Smooth muscle cell (in vitro differentiated cells): ENCODE measurements at regions not wholly inside any gene's neighbourhood (a gene's known extent, or its start where the extent isn't known, plus 50 kb on each side); places are given as distances from the start of the nearest gene placed in this dataset.

Experiments
- DNase-seq: peaks from one replicate; lab custom pipeline; 2025; ENCODE audit not compliant: unreplicated experiment; lab: John Stamatoyannopoulos, UW
- H2AFZ ChIP-seq: fragments of 200-600 bp; sonication (generic); 2 replicates; pipeline ENCODE4 v1.6.0; 2016; ENCODE audit warnings: antibody characterized with exemption, low read depth, mild to moderate bottlenecking
- H3F3A ChIP-seq: fragments of 200-600 bp; sonication (generic); 2 replicates; pipeline ENCODE4 v1.6.0; 2017; ENCODE audit warnings: antibody characterized with exemption, low read depth
- H3K27ac ChIP-seq: fragments of 200-600 bp; sonication (generic); 2 replicates; pipeline ENCODE4 v1.5.1; 2016; ENCODE audit warnings: low read depth, mild to moderate bottlenecking
- H3K27me3 ChIP-seq: fragments of 200-600 bp; sonication (generic); 2 replicates; pipeline ENCODE4 v1.6.1; 2016; ENCODE audit warnings: low read depth, mild to moderate bottlenecking
- H3K36me3 ChIP-seq: fragments of 200-600 bp; sonication (generic); 2 replicates; pipeline ENCODE4 v1.5.1; 2016; ENCODE audit warnings: low read depth
- H3K4me1 ChIP-seq: fragments of 200-600 bp; sonication (generic); 2 replicates; pipeline ENCODE4 v1.5.1; 2016; ENCODE audit warnings: low read depth
- H3K4me2 ChIP-seq: fragments of 200-600 bp; sonication (generic); 2 replicates; pipeline ENCODE4 v1.6.0; 2016; ENCODE audit warnings: mild to moderate bottlenecking
- H3K4me3 ChIP-seq: fragments of 200-600 bp; sonication (generic); 2 replicates; pipeline ENCODE4 v1.5.1; 2016; ENCODE audit warnings: mild to moderate bottlenecking
- H3K79me2 ChIP-seq: fragments of 200-600 bp; sonication (generic); 2 replicates; pipeline ENCODE4 v1.6.0; 2016; ENCODE audit warnings: low read depth, mild to moderate bottlenecking
- H3K9ac ChIP-seq: fragments of 200-600 bp; sonication (generic); 2 replicates; pipeline ENCODE4 v1.6.0; 2016; ENCODE audit warnings: low read depth
- H3K9me3 ChIP-seq: fragments of 200-600 bp; sonication (generic); replicated peaks from 2 replicates; pipeline ENCODE4 v1.5.1; 2016; ENCODE audit warnings: low read depth
- H4K20me1 ChIP-seq: fragments of 200-600 bp; sonication (generic); 2 replicates; pipeline ENCODE4 v1.6.0; 2016; ENCODE audit warnings: low read depth
- WGBS: methylation state at CpG from one replicate; pipeline ENCODE4 v1.1.7; 2016; ENCODE audit warnings: low lambda C conversion rate; 5-methylcytosine and 5-hydroxymethylcytosine counted together
- TF ChIP-seq, protein P1 (sequence below): fragments of 200-600 bp; sonication (generic); IDR thresholded peaks from 2 replicates; pipeline ENCODE4 v1.5.1; 2017; ENCODE audit warnings: borderline replicate concordance, mild to moderate bottlenecking, antibody characterized with exemption; ENCODE audit not compliant: insufficient read depth, poor library complexity, severe bottlenecking

DNA sequence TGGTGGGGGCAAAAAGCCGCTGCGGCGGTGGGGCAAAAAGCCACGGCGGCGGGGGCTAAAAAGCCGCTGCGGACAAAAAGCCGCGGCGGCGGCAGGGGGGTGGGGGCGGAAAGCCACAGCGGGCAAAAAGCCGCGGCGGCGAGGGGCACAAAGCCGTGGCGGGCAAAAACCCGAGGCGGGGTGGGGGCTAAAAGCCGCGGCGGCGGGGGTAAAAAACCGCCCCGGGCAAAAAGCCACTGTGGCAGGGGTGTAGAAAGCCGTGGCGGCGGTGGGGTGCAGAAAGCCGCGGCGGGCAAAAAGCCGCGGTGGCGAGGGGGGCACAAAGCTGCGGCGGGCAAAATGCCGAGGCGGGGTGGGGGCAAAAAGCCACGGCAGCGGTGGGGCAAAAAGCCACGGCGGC, 3901.8 kb downstream of the SRGAP2C start:
- TF ChIP-seq, protein P1, sequence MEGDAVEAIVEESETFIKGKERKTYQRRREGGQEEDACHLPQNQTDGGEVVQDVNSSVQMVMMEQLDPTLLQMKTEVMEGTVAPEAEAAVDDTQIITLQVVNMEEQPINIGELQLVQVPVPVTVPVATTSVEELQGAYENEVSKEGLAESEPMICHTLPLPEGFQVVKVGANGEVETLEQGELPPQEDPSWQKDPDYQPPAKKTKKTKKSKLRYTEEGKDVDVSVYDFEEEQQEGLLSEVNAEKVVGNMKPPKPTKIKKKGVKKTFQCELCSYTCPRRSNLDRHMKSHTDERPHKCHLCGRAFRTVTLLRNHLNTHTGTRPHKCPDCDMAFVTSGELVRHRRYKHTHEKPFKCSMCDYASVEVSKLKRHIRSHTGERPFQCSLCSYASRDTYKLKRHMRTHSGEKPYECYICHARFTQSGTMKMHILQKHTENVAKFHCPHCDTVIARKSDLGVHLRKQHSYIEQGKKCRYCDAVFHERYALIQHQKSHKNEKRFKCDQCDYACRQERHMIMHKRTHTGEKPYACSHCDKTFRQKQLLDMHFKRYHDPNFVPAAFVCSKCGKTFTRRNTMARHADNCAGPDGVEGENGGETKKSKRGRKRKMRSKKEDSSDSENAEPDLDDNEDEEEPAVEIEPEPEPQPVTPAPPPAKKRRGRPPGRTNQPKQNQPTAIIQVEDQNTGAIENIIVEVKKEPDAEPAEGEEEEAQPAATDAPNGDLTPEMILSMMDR: no peak
- WGBS: 91% methylated on average over 15 of the region's 45 CpGs
- H4K20me1 ChIP-seq: no peaks in the 10 kb centered on the region
- H3K9me3 ChIP-seq: peaks cover 3% of the 10 kb centered on the region
- H3F3A ChIP-seq: no peaks in the 10 kb centered on the region
- no peak overlapping the region for H3K27ac ChIP-seq
- no peaks in the 10 kb centered on the region for H3K27me3 ChIP-seq
- H3K79me2 ChIP-seq: no peaks in the 10 kb centered on the region
- no peak overlapping the region for H3K4me3 ChIP-seq
- no peak overlapping the region for H3K9ac ChIP-seq
- H3K4me2 ChIP-seq: no peak overlapping the region
- peak; percentile 0 for DNase-seq
- no peaks in the 10 kb centered on the region for H3K4me1 ChIP-seq
- H2AFZ ChIP-seq: no peak overlapping the region
- no peaks in the 10 kb centered on the region for H3K36me3 ChIP-seq

DNA sequence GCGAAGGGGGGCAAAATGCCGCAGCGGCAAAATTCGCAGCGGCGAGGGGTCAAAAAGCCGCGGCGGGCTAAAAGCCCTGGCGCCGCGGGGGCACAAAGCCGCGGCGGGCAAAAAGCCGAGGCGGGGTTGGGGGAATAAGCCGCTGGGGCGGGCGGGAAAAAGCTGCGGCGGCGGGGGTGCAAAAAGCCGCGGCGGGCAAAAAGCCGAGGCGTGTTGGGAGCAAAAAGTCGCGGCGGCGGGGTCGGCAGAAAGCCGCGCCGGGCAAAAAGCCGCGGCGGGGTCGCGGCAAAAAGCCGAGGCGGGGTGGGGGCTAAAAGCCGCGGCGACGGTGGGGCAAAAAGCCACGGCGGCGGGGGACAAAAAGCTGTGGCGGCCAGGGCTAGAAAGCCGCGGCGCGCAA, 3902.5 kb downstream of the SRGAP2C start:
- H3K36me3 ChIP-seq: no peaks in the 10 kb centered on the region

DNA sequence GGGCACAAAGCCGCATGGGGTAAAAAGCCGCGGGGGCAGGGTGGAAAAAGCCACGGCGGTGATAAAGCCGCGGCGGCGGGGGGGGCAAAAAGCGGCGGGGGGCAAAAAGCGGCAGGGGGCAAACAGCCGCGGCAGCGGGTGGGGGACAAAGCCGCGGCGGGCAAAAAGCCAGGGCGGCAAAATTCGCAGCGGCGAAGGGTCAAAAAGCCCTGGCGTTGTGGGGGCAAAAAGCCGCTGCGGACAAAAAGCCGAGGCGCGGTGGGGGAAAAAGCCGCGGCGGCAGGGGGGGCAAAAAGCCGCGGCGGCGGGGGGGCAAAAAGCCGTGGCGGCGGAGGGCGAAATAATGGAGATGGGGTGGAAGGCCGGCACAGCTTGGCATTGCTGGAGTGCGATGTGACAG, 3902.9 kb downstream of the SRGAP2C start:
- H3K9ac ChIP-seq: no peak overlapping the region
- 81% methylated on average over 7 of the region's 41 CpGs for WGBS
- no peaks in the 10 kb centered on the region for H3K79me2 ChIP-seq
- no peaks in the 10 kb centered on the region for H3K4me1 ChIP-seq
- no peak overlapping the region for H3K4me3 ChIP-seq
- no peaks in the 10 kb centered on the region for H3K9me3 ChIP-seq
- H3K27me3 ChIP-seq: no peaks in the 10 kb centered on the region
- no peaks in the 10 kb centered on the region for H3F3A ChIP-seq
- TF ChIP-seq, protein P1: no peak
- no peak overlapping the region for H2AFZ ChIP-seq
- no peak overlapping the region for H3K27ac ChIP-seq
- no peaks in the 10 kb centered on the region for H4K20me1 ChIP-seq
- H3K36me3 ChIP-seq: no peaks in the 10 kb centered on the region
- no peak for DNase-seq
- no peak overlapping the region for H3K4me2 ChIP-seq

More for the DNA sequence above, 3902.5 kb downstream of the SRGAP2C start:
- Histone ChIP-seq H3K27me3 (no peaks in the 10 kb centered on the region), H3K4me2 (no peak overlapping the region), H3K9ac (no peak overlapping the region), H3K4me1 (no peaks in the 10 kb centered on the region), H2AFZ (no peak overlapping the region), H3K27ac (no peak overlapping the region), H3K9me3 (no peaks in the 10 kb centered on the region), H3F3A (no peaks in the 10 kb centered on the region), H3K4me3 (no peak overlapping the region), H3K79me2 (no peaks in the 10 kb centered on the region), H4K20me1 (no peaks in the 10 kb centered on the region)
- TF ChIP-seq, protein P1: no peak
- WGBS: 99% methylated on average over 15 of the region's 55 CpGs
- no peak for DNase-seq

DNA sequence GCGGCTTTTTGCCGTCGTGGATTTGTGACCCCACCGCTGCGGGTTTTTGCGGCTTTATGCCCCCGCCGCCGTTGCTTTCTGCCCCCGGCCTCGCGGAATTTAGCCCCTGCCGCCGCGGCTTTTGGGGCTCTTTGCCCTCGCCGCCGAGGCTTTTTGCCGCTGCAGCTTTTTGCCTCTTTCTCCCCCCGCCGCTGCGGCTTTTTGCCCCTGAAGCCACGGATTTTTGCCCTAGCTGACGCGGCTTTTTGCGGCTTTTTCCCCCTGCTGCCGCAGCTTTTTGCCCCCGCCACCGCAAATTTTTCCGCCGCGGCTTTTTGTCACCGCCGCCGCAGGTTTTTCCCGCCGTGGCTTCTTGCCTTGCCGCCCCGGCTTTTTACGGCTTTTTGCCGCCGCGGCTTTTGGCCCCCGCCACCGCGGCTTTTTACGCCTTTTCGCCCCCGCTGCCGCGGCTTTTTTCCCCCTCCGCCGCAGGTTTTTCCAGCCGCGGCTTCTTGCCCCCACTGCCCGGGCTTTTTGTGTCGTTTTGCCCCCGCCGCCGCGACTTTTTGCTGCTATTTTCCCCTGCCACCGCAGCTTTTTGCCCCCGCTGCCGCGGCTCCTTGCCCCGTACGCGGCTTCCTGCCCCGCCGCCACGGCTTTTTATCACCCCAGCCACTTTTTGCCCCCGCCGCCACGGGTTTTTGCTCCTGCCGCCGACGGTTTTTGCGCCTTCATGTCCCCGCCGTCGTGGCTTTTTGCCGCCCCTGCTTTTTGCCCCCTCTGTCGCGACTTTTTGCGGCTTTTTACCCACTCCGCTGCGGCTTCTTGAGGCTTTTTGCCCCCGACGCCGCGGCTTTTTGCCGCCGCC, 3933.6 kb downstream of the SRGAP2C start:
- Histone ChIP-seq H3K9me3 (no peaks in the 10 kb centered on the region), H3K79me2 (no peaks in the 10 kb centered on the region), H3K36me3 (no peaks in the 10 kb centered on the region), H3K27ac (no peak overlapping the region), H2AFZ (no peak overlapping the region), H4K20me1 (no peaks in the 10 kb centered on the region), H3F3A (no peaks in the 10 kb centered on the region), H3K4me1 (no peaks in the 10 kb centered on the region), H3K27me3 (no peaks in the 10 kb centered on the region), H3K4me2 (no peak overlapping the region), H3K9ac (no peak overlapping the region), H3K4me3 (no peak overlapping the region)
- TF ChIP-seq, protein P1: no peak
- WGBS: 96% methylated on average over 90 of the region's 93 CpGs
- DNase-seq: peak; percentile 0
